ENCODE measurements at regions not wholly inside any gene's neighbourhood (a gene's known extent, or its start where the extent isn't known, plus 50 kb on each side); places are given as distances from the start of the nearest gene placed in this dataset.

DNA sequence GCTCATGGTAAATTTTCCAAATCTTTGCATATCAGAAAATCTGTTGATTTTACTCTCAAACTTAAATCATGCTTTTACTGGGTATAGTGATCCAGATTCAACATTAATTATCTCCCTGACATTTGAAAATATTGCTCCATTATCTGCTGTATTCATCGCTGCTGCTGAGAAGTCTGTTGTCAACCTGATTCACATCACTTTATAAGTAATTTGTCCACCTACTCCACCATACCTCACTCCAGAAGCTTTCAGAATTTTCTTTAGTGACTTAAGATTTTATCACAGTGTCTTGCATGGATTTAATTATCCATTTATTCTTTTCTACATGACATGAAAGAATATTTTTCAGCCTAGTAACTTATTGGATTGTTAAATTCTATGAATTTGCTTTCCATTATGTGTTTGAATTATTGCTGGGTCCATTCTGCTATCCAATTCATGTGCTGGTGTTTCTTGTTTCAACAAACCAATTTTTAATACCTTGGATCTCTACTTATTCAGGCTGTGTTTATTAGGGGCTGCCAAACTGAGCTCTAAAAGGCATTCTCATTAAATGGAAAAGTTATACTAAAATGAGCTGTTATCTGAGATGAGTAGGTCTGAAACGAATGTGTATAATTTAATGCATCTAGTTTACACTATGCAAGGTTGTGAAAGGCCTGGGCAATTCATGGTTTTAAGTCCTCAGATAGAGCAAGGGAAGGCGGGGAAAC lies 519.3 kb upstream of the CDH11 start:
- 100% methylated on average over 2 of the region's 3 CpGs for WGBS (ENCODE audit: insufficient coverage)
- H3K27ac ChIP-seq (ENCODE audit: low read length) = no peak overlapping the region

GRCh38 chr16:65634833-65635232 lies 513.0 kb upstream of the CDH11 start:
- no peak for DNase-seq
- Histone ChIP-seq H3K4me1 (ENCODE audit: control insufficient read depth, insufficient read depth, low read length) (no peaks in the 10 kb centered on the region), H3K9me3 (replicated peaks; ENCODE audit: control insufficient read depth, low read depth, low read length) (no peaks in the 10 kb centered on the region), H3K36me3 (ENCODE audit: control insufficient read depth, insufficient read depth, low read length) (no peaks in the 10 kb centered on the region), H3K4me3 (ENCODE audit: low read length) (no peak overlapping the region), H3K27me3 (ENCODE audit: control insufficient read depth, insufficient read depth, low read length) (peaks cover 7% of the 10 kb centered on the region), H3K27ac (ENCODE audit: low read length) (no peak overlapping the region)
- whole genome bisulfite sequencing (ENCODE audit: insufficient coverage) = no CpG with 5 or more reads among the region's 1 CpG

More for the DNA sequence above, 519.3 kb upstream of the CDH11 start:
- DNase-seq = no peak
- Histone ChIP-seq H3K4me3 (ENCODE audit: low read length) (no peak overlapping the region), H3K27me3 (ENCODE audit: control insufficient read depth, insufficient read depth, low read length) (no peaks in the 10 kb centered on the region), H3K36me3 (ENCODE audit: control insufficient read depth, insufficient read depth, low read length) (no peaks in the 10 kb centered on the region), H3K9me3 (replicated peaks; ENCODE audit: control insufficient read depth, low read depth, low read length) (no peaks in the 10 kb centered on the region), H3K4me1 (ENCODE audit: control insufficient read depth, insufficient read depth, low read length) (no peaks in the 10 kb centered on the region)

- Histone ChIP-seq H3K27ac (ENCODE audit: low read length) (no peak overlapping the region), H3K27me3 (ENCODE audit: control insufficient read depth, insufficient read depth, low read length) (peaks cover 7% of the 10 kb centered on the region), H3K4me1 (ENCODE audit: control insufficient read depth, insufficient read depth, low read length) (no peaks in the 10 kb centered on the region), H3K36me3 (ENCODE audit: control insufficient read depth, insufficient read depth, low read length) (no peaks in the 10 kb centered on the region), H3K9me3 (replicated peaks; ENCODE audit: control insufficient read depth, low read depth, low read length) (no peaks in the 10 kb centered on the region), H3K4me3 (ENCODE audit: low read length) (no peak overlapping the region)
- no peak for DNase-seq
- 56% methylated on average over 3 of the region's 5 CpGs for WGBS (ENCODE audit: insufficient coverage)
These were observed 512.4 kb upstream of the CDH11 start for GRCh38 chr16:65634291-65634690.

GRCh38 chr16:65624666-65625065 lies 502.8 kb upstream of the CDH11 start:
- no peak overlapping the region for H3K27ac ChIP-seq (ENCODE audit: low read length)
- no peaks in the 10 kb centered on the region for H3K36me3 ChIP-seq (ENCODE audit: control insufficient read depth, insufficient read depth, low read length)
- H3K4me1 ChIP-seq (ENCODE audit: control insufficient read depth, insufficient read depth, low read length) = peaks cover 4% of the 10 kb centered on the region
- H3K4me3 ChIP-seq (ENCODE audit: low read length) = no peak overlapping the region
- no peaks in the 10 kb centered on the region for H3K9me3 ChIP-seq (replicated peaks; ENCODE audit: control insufficient read depth, low read depth, low read length)
- WGBS (ENCODE audit: insufficient coverage) = no CpG with 5 or more reads among the region's 2 CpGs
- DNase-seq = peak; percentile 13
- peaks cover 14% of the 10 kb centered on the region for H3K27me3 ChIP-seq (ENCODE audit: control insufficient read depth, insufficient read depth, low read length)

DNA sequence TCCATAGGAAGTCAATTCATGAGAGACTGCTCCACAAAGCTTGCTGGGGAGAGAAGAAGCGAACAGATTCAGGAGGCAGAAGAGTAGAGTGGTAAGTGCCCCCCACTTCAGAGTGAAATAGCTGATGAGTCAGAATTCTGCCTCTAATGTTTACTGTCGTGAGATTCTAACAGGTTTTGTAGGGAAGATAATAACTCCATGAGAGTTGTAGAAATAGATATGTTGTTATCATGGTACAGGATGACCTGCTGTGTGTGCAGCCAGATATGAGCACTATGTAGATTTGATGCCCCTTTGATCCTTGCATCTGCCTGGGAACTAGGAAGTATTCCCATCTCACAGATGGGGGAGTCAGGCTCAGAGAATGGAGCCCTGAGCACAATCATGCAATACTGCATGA lies 502.4 kb upstream of the CDH11 start:
- no peak overlapping the region for H3K27ac ChIP-seq (ENCODE audit: low read length)
- H3K4me1 ChIP-seq (ENCODE audit: control insufficient read depth, insufficient read depth, low read length) = peaks cover 4% of the 10 kb centered on the region
- H3K36me3 ChIP-seq (ENCODE audit: control insufficient read depth, insufficient read depth, low read length) = no peaks in the 10 kb centered on the region
- H3K9me3 ChIP-seq (replicated peaks; ENCODE audit: control insufficient read depth, low read depth, low read length) = no peaks in the 10 kb centered on the region
- DNase-seq = no peak
- WGBS (ENCODE audit: insufficient coverage) = 80% methylated on average over 1 of the region's 2 CpGs
- H3K4me3 ChIP-seq (ENCODE audit: low read length) = no peak overlapping the region
- peaks cover 14% of the 10 kb centered on the region for H3K27me3 ChIP-seq (ENCODE audit: control insufficient read depth, insufficient read depth, low read length)

GRCh38 chr16:65622871-65623270 lies 501.0 kb upstream of the CDH11 start:
- Histone ChIP-seq H3K27ac (ENCODE audit: low read length) (no peak overlapping the region), H3K9me3 (replicated peaks; ENCODE audit: control insufficient read depth, low read depth, low read length) (no peaks in the 10 kb centered on the region), H3K36me3 (ENCODE audit: control insufficient read depth, insufficient read depth, low read length) (no peaks in the 10 kb centered on the region), H3K27me3 (ENCODE audit: control insufficient read depth, insufficient read depth, low read length) (peaks cover 14% of the 10 kb centered on the region), H3K4me1 (ENCODE audit: control insufficient read depth, insufficient read depth, low read length) (peaks cover 8% of the 10 kb centered on the region), H3K4me3 (ENCODE audit: low read length) (no peak overlapping the region)
- no peak for DNase-seq
- WGBS (ENCODE audit: insufficient coverage) = 92% methylated on average over 2 of the region's 4 CpGs

GRCh38 chr16:65622151-65622550 lies 500.3 kb upstream of the CDH11 start:
- 88% methylated on average over 2 of the region's 5 CpGs for WGBS (ENCODE audit: insufficient coverage)
- Histone ChIP-seq H3K9me3 (replicated peaks; ENCODE audit: control insufficient read depth, low read depth, low read length) (no peaks in the 10 kb centered on the region), H3K27ac (ENCODE audit: low read length) (no peak overlapping the region), H3K36me3 (ENCODE audit: control insufficient read depth, insufficient read depth, low read length) (no peaks in the 10 kb centered on the region), H3K4me3 (ENCODE audit: low read length) (no peak overlapping the region), H3K27me3 (ENCODE audit: control insufficient read depth, insufficient read depth, low read length) (peaks cover 14% of the 10 kb centered on the region), H3K4me1 (ENCODE audit: control insufficient read depth, insufficient read depth, low read length) (peaks cover 8% of the 10 kb centered on the region)
- DNase-seq = no peak

DNA sequence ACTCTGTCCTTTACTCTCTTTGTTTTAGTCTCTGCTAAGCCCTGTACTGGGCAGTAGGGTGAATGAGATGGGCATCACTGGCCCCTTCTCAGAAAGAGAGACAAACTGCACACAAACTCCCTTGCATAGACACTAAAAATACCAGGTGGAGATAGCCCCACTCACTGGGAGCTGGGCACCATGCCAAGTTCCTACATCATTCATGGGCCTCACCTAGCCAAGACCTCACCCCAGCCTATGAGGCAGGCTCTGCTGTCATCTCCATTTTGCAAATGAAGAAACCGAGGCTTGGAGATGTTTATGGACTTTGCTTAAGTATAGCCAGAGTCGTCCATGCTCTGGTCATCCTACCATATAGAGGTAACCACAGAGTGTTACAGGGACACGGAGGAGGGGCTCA lies 499.8 kb upstream of the CDH11 start:
- Histone ChIP-seq H3K36me3 (ENCODE audit: control insufficient read depth, insufficient read depth, low read length) (no peaks in the 10 kb centered on the region), H3K9me3 (replicated peaks; ENCODE audit: control insufficient read depth, low read depth, low read length) (no peaks in the 10 kb centered on the region), H3K27me3 (ENCODE audit: control insufficient read depth, insufficient read depth, low read length) (peaks cover 14% of the 10 kb centered on the region), H3K4me1 (ENCODE audit: control insufficient read depth, insufficient read depth, low read length) (peaks cover 8% of the 10 kb centered on the region), H3K27ac (ENCODE audit: low read length) (no peak overlapping the region), H3K4me3 (ENCODE audit: low read length) (no peak overlapping the region)
- no peak for DNase-seq
- 76% methylated on average over 3 of the region's 3 CpGs for WGBS (ENCODE audit: insufficient coverage)

DNA sequence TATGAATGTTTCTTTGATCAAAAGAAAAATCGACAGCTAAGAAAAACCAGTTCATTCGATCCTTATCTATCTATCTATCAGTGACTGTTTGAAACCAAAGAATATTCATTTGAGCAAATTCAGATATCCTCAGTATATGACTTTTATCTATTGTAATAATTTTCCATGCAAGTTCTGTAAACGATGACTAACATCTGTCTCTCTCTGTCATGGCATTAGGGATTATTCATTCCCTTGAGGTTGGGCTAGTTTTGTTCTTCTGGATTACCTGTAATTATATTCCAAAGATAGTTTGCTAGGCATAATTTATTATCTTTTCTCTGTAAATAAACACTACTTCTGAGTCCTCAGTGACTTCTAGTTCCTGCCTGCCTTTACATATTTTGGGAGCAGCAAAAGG lies 497.7 kb upstream of the CDH11 start:
- no peak overlapping the region for H3K27ac ChIP-seq (ENCODE audit: low read length)
- H3K4me3 ChIP-seq (ENCODE audit: low read length) = no peak overlapping the region
- H3K27me3 ChIP-seq (ENCODE audit: control insufficient read depth, insufficient read depth, low read length) = peaks cover 14% of the 10 kb centered on the region
- DNase-seq = no peak
- no peaks in the 10 kb centered on the region for H3K9me3 ChIP-seq (replicated peaks; ENCODE audit: control insufficient read depth, low read depth, low read length)
- H3K4me1 ChIP-seq (ENCODE audit: control insufficient read depth, insufficient read depth, low read length) = peaks cover 3% of the 10 kb centered on the region
- H3K36me3 ChIP-seq (ENCODE audit: control insufficient read depth, insufficient read depth, low read length) = no peaks in the 10 kb centered on the region
- no CpG with 5 or more reads among the region's 3 CpGs for WGBS (ENCODE audit: insufficient coverage)

DNA sequence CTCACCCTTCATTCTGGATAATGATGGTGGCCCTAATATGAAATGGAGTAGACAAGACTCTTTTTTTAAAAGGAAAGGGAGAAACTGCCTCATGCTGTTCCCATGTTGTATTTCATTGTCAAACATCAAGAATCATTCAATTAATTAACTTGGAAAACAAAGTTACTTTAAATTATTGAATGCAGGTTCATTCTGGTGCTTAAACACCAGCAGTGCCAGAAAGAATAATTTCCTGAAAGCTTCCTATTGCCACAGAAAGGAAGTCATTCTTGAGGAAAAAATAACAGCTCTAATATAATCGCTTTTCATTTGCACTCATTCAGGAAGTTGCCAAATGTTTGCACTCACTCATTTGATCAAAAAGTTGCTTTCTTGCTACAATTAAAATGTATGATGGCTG lies 497.1 kb upstream of the CDH11 start:
- WGBS (ENCODE audit: insufficient coverage) = no CpG with 5 or more reads among the region's 1 CpG

GRCh38 chr16:65618333-65618732 lies 496.5 kb upstream of the CDH11 start:
- peak; percentile 23 for DNase-seq
- no peak overlapping the region for H3K27ac ChIP-seq (ENCODE audit: low read length)
- H3K4me1 ChIP-seq (ENCODE audit: control insufficient read depth, insufficient read depth, low read length) = peaks cover 3% of the 10 kb centered on the region
- H3K27me3 ChIP-seq (ENCODE audit: control insufficient read depth, insufficient read depth, low read length) = peaks cover 11% of the 10 kb centered on the region
- no peaks in the 10 kb centered on the region for H3K9me3 ChIP-seq (replicated peaks; ENCODE audit: control insufficient read depth, low read depth, low read length)
- H3K36me3 ChIP-seq (ENCODE audit: control insufficient read depth, insufficient read depth, low read length) = no peaks in the 10 kb centered on the region
- 40% methylated on average over 1 of the region's 2 CpGs for WGBS (ENCODE audit: insufficient coverage)
- H3K4me3 ChIP-seq (ENCODE audit: low read length) = no peak overlapping the region

More for the DNA sequence above, 497.1 kb upstream of the CDH11 start:
- Histone ChIP-seq H3K9me3 (replicated peaks; ENCODE audit: control insufficient read depth, low read depth, low read length) (no peaks in the 10 kb centered on the region), H3K27me3 (ENCODE audit: control insufficient read depth, insufficient read depth, low read length) (peaks cover 14% of the 10 kb centered on the region), H3K36me3 (ENCODE audit: control insufficient read depth, insufficient read depth, low read length) (no peaks in the 10 kb centered on the region), H3K27ac (ENCODE audit: low read length) (no peak overlapping the region), H3K4me3 (ENCODE audit: low read length) (no peak overlapping the region), H3K4me1 (ENCODE audit: control insufficient read depth, insufficient read depth, low read length) (peaks cover 3% of the 10 kb centered on the region)
- no peak for DNase-seq

All from muscle of leg (tissue), 3 donors.